ENCODE measurements at regions not wholly inside any gene's neighbourhood (a gene's known extent, or its start where the extent isn't known, plus 50 kb on each side); places are given as distances from the start of the nearest gene placed in this dataset.

DNA sequence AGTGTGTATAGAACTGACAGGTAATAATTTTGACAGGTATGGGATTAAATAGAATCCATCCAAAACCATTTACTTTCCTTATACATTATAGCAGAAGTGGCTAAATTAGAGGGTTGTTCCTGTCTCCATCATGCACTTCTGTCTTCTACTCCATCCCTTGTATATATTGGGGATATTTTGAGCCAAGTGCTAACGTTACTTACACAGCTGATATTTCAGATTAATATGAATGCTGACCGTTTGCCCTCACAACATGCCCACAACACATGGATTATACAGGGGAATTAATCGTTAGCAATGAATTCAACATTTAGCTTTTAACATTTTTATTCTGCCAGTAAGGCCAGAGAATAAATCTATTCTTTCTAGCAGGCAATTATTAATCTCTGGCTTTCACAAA lies 1125.0 kb upstream of the FAM98A start (continued):
- TF ChIP-seq, protein P1, sequence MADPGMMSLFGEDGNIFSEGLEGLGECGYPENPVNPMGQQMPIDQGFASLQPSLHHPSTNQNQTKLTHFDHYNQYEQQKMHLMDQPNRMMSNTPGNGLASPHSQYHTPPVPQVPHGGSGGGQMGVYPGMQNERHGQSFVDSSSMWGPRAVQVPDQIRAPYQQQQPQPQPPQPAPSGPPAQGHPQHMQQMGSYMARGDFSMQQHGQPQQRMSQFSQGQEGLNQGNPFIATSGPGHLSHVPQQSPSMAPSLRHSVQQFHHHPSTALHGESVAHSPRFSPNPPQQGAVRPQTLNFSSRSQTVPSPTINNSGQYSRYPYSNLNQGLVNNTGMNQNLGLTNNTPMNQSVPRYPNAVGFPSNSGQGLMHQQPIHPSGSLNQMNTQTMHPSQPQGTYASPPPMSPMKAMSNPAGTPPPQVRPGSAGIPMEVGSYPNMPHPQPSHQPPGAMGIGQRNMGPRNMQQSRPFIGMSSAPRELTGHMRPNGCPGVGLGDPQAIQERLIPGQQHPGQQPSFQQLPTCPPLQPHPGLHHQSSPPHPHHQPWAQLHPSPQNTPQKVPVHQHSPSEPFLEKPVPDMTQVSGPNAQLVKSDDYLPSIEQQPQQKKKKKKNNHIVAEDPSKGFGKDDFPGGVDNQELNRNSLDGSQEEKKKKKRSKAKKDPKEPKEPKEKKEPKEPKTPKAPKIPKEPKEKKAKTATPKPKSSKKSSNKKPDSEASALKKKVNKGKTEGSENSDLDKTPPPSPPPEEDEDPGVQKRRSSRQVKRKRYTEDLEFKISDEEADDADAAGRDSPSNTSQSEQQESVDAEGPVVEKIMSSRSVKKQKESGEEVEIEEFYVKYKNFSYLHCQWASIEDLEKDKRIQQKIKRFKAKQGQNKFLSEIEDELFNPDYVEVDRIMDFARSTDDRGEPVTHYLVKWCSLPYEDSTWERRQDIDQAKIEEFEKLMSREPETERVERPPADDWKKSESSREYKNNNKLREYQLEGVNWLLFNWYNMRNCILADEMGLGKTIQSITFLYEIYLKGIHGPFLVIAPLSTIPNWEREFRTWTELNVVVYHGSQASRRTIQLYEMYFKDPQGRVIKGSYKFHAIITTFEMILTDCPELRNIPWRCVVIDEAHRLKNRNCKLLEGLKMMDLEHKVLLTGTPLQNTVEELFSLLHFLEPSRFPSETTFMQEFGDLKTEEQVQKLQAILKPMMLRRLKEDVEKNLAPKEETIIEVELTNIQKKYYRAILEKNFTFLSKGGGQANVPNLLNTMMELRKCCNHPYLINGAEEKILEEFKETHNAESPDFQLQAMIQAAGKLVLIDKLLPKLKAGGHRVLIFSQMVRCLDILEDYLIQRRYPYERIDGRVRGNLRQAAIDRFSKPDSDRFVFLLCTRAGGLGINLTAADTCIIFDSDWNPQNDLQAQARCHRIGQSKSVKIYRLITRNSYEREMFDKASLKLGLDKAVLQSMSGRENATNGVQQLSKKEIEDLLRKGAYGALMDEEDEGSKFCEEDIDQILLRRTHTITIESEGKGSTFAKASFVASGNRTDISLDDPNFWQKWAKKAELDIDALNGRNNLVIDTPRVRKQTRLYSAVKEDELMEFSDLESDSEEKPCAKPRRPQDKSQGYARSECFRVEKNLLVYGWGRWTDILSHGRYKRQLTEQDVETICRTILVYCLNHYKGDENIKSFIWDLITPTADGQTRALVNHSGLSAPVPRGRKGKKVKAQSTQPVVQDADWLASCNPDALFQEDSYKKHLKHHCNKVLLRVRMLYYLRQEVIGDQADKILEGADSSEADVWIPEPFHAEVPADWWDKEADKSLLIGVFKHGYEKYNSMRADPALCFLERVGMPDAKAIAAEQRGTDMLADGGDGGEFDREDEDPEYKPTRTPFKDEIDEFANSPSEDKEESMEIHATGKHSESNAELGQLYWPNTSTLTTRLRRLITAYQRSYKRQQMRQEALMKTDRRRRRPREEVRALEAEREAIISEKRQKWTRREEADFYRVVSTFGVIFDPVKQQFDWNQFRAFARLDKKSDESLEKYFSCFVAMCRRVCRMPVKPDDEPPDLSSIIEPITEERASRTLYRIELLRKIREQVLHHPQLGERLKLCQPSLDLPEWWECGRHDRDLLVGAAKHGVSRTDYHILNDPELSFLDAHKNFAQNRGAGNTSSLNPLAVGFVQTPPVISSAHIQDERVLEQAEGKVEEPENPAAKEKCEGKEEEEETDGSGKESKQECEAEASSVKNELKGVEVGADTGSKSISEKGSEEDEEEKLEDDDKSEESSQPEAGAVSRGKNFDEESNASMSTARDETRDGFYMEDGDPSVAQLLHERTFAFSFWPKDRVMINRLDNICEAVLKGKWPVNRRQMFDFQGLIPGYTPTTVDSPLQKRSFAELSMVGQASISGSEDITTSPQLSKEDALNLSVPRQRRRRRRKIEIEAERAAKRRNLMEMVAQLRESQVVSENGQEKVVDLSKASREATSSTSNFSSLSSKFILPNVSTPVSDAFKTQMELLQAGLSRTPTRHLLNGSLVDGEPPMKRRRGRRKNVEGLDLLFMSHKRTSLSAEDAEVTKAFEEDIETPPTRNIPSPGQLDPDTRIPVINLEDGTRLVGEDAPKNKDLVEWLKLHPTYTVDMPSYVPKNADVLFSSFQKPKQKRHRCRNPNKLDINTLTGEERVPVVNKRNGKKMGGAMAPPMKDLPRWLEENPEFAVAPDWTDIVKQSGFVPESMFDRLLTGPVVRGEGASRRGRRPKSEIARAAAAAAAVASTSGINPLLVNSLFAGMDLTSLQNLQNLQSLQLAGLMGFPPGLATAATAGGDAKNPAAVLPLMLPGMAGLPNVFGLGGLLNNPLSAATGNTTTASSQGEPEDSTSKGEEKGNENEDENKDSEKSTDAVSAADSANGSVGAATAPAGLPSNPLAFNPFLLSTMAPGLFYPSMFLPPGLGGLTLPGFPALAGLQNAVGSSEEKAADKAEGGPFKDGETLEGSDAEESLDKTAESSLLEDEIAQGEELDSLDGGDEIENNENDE (IDR thresholded peaks at IDR 0.05; ENCODE audit: insufficient replicate concordance, low read length), result no peak
- TF ChIP-seq SIX5 (IDR thresholded peaks at IDR 0.05; ENCODE audit: low read depth, low read length), result no peak
- no peak for TF ChIP-seq POU5F1 (IDR thresholded peaks at IDR 0.05; ENCODE audit: low read depth, low read length)
- no peak for TF ChIP-seq FOSL1 (IDR thresholded peaks at IDR 0.05; ENCODE audit: insufficient read depth, low read depth, low read length)
- no peak for TF ChIP-seq PHF8 (conservative IDR thresholded peaks at IDR 0.05; ENCODE audit: low read depth, low read length)
- no peak for TF ChIP-seq EGR1 (IDR thresholded peaks at IDR 0.05; ENCODE audit: borderline replicate concordance, low read depth, low read length)
- no peak for TF ChIP-seq TCF12 (IDR thresholded peaks at IDR 0.05; ENCODE audit: low read depth, low read length)
- no peak for TF ChIP-seq CBX8 (IDR thresholded peaks at IDR 0.05; ENCODE audit: borderline replicate concordance, low read depth, low read length)
- no peak for TF ChIP-seq KDM1A (IDR thresholded peaks at IDR 0.05; ENCODE audit: borderline replicate concordance, low read length)
- TF ChIP-seq SP4 (IDR thresholded peaks at IDR 0.05; ENCODE audit: low read length), result no peak

All from H1 (cell line).